Smooth muscle cell (in vitro differentiated cells): ENCODE measurements at regions not wholly inside any gene's neighbourhood (a gene's known extent, or its start where the extent isn't known, plus 50 kb on each side); places are given as distances from the start of the nearest gene placed in this dataset.
"Not testable (repeated sequence)": the region's sequence is repeated elsewhere in the genome, so short reads cannot be mapped to it uniquely, and the experiment has no call there.

Experiments used
- DNase-seq: peaks from one replicate; lab custom pipeline; 2025; ENCODE audit not compliant: unreplicated experiment; lab: John Stamatoyannopoulos, UW
- H2AFZ ChIP-seq: fragments of 200-600 bp; sonication (generic); 2 replicates; pipeline ENCODE4 v1.6.0; 2016; ENCODE audit warnings: antibody characterized with exemption, low read depth, mild to moderate bottlenecking
- H3F3A ChIP-seq: fragments of 200-600 bp; sonication (generic); 2 replicates; pipeline ENCODE4 v1.6.0; 2017; ENCODE audit warnings: antibody characterized with exemption, low read depth
- H3K27ac ChIP-seq: fragments of 200-600 bp; sonication (generic); 2 replicates; pipeline ENCODE4 v1.5.1; 2016; ENCODE audit warnings: low read depth, mild to moderate bottlenecking
- H3K27me3 ChIP-seq: fragments of 200-600 bp; sonication (generic); 2 replicates; pipeline ENCODE4 v1.6.1; 2016; ENCODE audit warnings: low read depth, mild to moderate bottlenecking
- H3K36me3 ChIP-seq: fragments of 200-600 bp; sonication (generic); 2 replicates; pipeline ENCODE4 v1.5.1; 2016; ENCODE audit warnings: low read depth
- H3K4me1 ChIP-seq: fragments of 200-600 bp; sonication (generic); 2 replicates; pipeline ENCODE4 v1.5.1; 2016; ENCODE audit warnings: low read depth
- H3K4me2 ChIP-seq: fragments of 200-600 bp; sonication (generic); 2 replicates; pipeline ENCODE4 v1.6.0; 2016; ENCODE audit warnings: mild to moderate bottlenecking
- H3K4me3 ChIP-seq: fragments of 200-600 bp; sonication (generic); 2 replicates; pipeline ENCODE4 v1.5.1; 2016; ENCODE audit warnings: mild to moderate bottlenecking
- H3K79me2 ChIP-seq: fragments of 200-600 bp; sonication (generic); 2 replicates; pipeline ENCODE4 v1.6.0; 2016; ENCODE audit warnings: low read depth, mild to moderate bottlenecking
- H3K9ac ChIP-seq: fragments of 200-600 bp; sonication (generic); 2 replicates; pipeline ENCODE4 v1.6.0; 2016; ENCODE audit warnings: low read depth
- H3K9me3 ChIP-seq: fragments of 200-600 bp; sonication (generic); replicated peaks from 2 replicates; pipeline ENCODE4 v1.5.1; 2016; ENCODE audit warnings: low read depth
- H4K20me1 ChIP-seq: fragments of 200-600 bp; sonication (generic); 2 replicates; pipeline ENCODE4 v1.6.0; 2016; ENCODE audit warnings: low read depth
- CTCF ChIP-seq: fragments of 200-600 bp; sonication (generic); IDR thresholded peaks from 2 replicates; pipeline ENCODE4 v1.5.1; 2017; ENCODE audit warnings: borderline replicate concordance, mild to moderate bottlenecking, antibody characterized with exemption; ENCODE audit not compliant: insufficient read depth, poor library complexity, severe bottlenecking
- WGBS: methylation state at CpG from one replicate; pipeline ENCODE4 v1.1.7; 2016; ENCODE audit warnings: low lambda C conversion rate; 5-methylcytosine and 5-hydroxymethylcytosine counted together

DNA sequence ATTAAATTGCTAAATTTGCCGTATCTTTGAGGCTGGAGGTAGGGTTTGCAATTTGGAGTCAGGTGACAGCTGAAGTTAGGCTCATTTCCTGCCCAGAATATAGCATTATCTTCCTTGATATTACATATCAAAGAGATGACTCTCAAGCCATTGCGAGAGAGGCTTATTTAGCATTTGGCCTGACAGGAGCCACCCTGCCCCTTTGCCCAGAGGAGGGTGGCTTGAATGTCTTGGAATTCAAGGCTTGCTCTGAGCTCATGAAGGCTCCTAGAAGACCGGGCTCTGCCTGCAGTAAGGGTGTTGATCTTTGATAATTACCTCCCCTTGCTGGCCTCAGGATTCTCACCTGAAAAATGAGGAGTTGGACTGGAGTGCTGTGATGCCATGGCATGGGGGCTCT, 251.4 kb upstream of the C2CD4B start:
- Histone ChIP-seq H2AFZ (no peak overlapping the region), H3K9me3 (no peaks in the 10 kb centered on the region), H3K27me3 (no peaks in the 10 kb centered on the region), H3K4me2 (no peak overlapping the region), H3K9ac (no peak overlapping the region), H3F3A (peaks cover 11% of the 10 kb centered on the region), H4K20me1 (peaks cover 17% of the 10 kb centered on the region), H3K4me1 (peaks cover 4% of the 10 kb centered on the region), H3K79me2 (peaks cover 31% of the 10 kb centered on the region), H3K27ac (no peak overlapping the region), H3K36me3 (no peaks in the 10 kb centered on the region), H3K4me3 (no peak overlapping the region)
- 83% methylated on average over 3 of the region's 3 CpGs for WGBS
- TF ChIP-seq CTCF: no peak
- DNase-seq: no peak

- Histone ChIP-seq H3K36me3 (no peaks in the 10 kb centered on the region), H4K20me1 (peaks cover 9% of the 10 kb centered on the region), H3K9me3 (no peaks in the 10 kb centered on the region), H3K27me3 (no peaks in the 10 kb centered on the region), H3K4me3 (no peak overlapping the region), H3K27ac (peak overlapping the region; percentile 56), H3K4me1 (peaks cover 4% of the 10 kb centered on the region), H3F3A (peaks cover 11% of the 10 kb centered on the region), H3K9ac (no peak overlapping the region), H3K4me2 (peak overlapping the region; percentile 54), H2AFZ (peak overlapping the region; percentile 70), H3K79me2 (peaks cover 32% of the 10 kb centered on the region)
- 33% methylated on average over 3 of the region's 3 CpGs for whole genome bisulfite sequencing
- DNase-seq: no peak
- no peak for TF ChIP-seq CTCF
Observed at GRCh38 chr15:62417439-62417838, 252.4 kb upstream of the C2CD4B start.

- not testable (repeated sequence) for H3K4me1 ChIP-seq, H4K20me1 ChIP-seq, H3K4me2 ChIP-seq, H2AFZ ChIP-seq, H3K9me3 ChIP-seq, H3K36me3 ChIP-seq, DNase-seq, H3K27me3 ChIP-seq, H3K9ac ChIP-seq, H3K27ac ChIP-seq, H3K4me3 ChIP-seq
- Histone ChIP-seq H3F3A (peaks cover 11% of the 10 kb centered on the region), H3K79me2 (peaks cover 29% of the 10 kb centered on the region)
- 93% methylated on average over 3 of the region's 3 CpGs for WGBS
Observed at GRCh38 chr15:62418496-62418895, 253.4 kb upstream of the C2CD4B start.

- H2AFZ ChIP-seq: no peak overlapping the region
- H3F3A ChIP-seq: peaks cover 11% of the 10 kb centered on the region
- H3K27me3 ChIP-seq: no peaks in the 10 kb centered on the region
- H3K79me2 ChIP-seq: peaks cover 24% of the 10 kb centered on the region
- TF ChIP-seq CTCF: no peak
- peaks cover 4% of the 10 kb centered on the region for H3K4me1 ChIP-seq
- no peak overlapping the region for H3K9ac ChIP-seq
- H3K36me3 ChIP-seq: no peaks in the 10 kb centered on the region
- no peaks in the 10 kb centered on the region for H3K9me3 ChIP-seq
- WGBS: 87% methylated on average over 2 of the region's 2 CpGs
- no peak for DNase-seq
- no peak overlapping the region for H3K4me3 ChIP-seq
- no peak overlapping the region for H3K27ac ChIP-seq
- H4K20me1 ChIP-seq: no peaks in the 10 kb centered on the region
- no peak overlapping the region for H3K4me2 ChIP-seq
Observed at GRCh38 chr15:62419192-62419591, 254.1 kb upstream of the C2CD4B start.

DNA sequence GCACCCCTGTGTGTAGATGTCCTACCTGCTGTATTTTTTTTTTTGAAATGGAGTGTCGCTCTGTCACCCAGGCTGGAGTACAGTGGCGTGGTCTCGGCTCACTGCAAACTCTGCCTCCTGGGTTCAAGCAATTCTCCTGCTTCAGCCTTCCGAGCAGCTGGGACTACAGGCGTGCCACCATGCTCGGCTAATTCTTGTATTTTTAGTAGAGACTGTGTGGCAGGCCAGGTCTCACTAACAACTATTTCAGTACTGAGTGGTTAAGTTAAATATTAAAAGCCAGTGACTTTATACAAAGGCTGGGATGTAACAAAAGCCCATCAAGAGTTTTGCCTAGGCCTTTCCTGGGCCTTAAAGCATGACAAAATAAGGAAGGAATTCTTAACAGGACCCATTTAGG, 255.3 kb upstream of the C2CD4B start:
- H3F3A ChIP-seq: peaks cover 11% of the 10 kb centered on the region
- not testable (repeated sequence) for H4K20me1 ChIP-seq, H3K9me3 ChIP-seq, H3K36me3 ChIP-seq, H3K4me1 ChIP-seq, H3K4me3 ChIP-seq, H3K27me3 ChIP-seq, H2AFZ ChIP-seq, DNase-seq, H3K4me2 ChIP-seq, H3K9ac ChIP-seq
- peaks cover 19% of the 10 kb centered on the region for H3K79me2 ChIP-seq
- 75% methylated on average over 6 of the region's 6 CpGs for WGBS
- peak overlapping the region; percentile 22 for H3K27ac ChIP-seq
